CMK (cell line): ENCODE measurements at regions not wholly inside any gene's neighbourhood (a gene's known extent, or its start where the extent isn't known, plus 50 kb on each side); places are given as distances from the start of the nearest gene placed in this dataset.
A peak's percentile ranks its signal among the peaks of the same experiment; 100 is the strongest.

Experiments
- DNase-seq: peaks from one replicate; pipeline ENCODE4 v3.0.0-alpha.2; 2010; ENCODE audit warnings: low read depth

GRCh38 chr1:228897901-228898300 is 162.6 kb downstream of the RHOU start:
- DNase-seq = no peak

- peak; percentile 24 for DNase-seq
Measured at GRCh38 chr1:228898582-228898992, 163.3 kb downstream of the RHOU start.

GRCh38 chr1:228899421-228899956 is 164.2 kb downstream of the RHOU start:
- DNase-seq = peak; percentile 73

GRCh38 chr1:228900099-228900885 is 165.0 kb downstream of the RHOU start:
- DNase-seq = no peak

- no peak for DNase-seq
Measured at GRCh38 chr1:228900886-228901392, 165.7 kb downstream of the RHOU start.

GRCh38 chr1:228901936-228902681 is 166.8 kb downstream of the RHOU start:
- no peak for DNase-seq

GRCh38 chr1:228902781-228903433 is 167.6 kb downstream of the RHOU start:
- DNase-seq = no peak

GRCh38 chr1:228903434-228904071 is 168.3 kb downstream of the RHOU start:
- DNase-seq = no peak

- no peak for DNase-seq
Measured at GRCh38 chr1:228904222-228904621, 168.9 kb downstream of the RHOU start.

GRCh38 chr1:228905701-228906101 is 170.4 kb downstream of the RHOU start:
- DNase-seq = no peak

GRCh38 chr1:228906223-228906860 is 171.1 kb downstream of the RHOU start:
- no peak for DNase-seq

- DNase-seq = no peak
Measured at GRCh38 chr1:228911225-228912210, 176.2 kb downstream of the RHOU start.

- DNase-seq = no peak
Measured at GRCh38 chr1:228913626-228914414, 178.5 kb downstream of the RHOU start.

- DNase-seq = no peak
Measured at GRCh38 chr1:228914700-228915099, 179.4 kb downstream of the RHOU start.

GRCh38 chr1:228917342-228917741 is 182.1 kb downstream of the RHOU start:
- no peak for DNase-seq

- DNase-seq = no peak
Measured at GRCh38 chr1:228917755-228918154, 182.5 kb downstream of the RHOU start.

- no peak for DNase-seq
Measured at GRCh38 chr1:228918335-228918734, 183.1 kb downstream of the RHOU start.

GRCh38 chr1:228919914-228920313 is 184.6 kb downstream of the RHOU start:
- DNase-seq = no peak

- no peak for DNase-seq
Measured at GRCh38 chr1:228920831-228921230, 185.6 kb downstream of the RHOU start.
